Fibroblast of the aortic adventitia (primary cell): ENCODE measurements at regions not wholly inside any gene's neighbourhood (a gene's known extent, or its start where the extent isn't known, plus 50 kb on each side); places are given as distances from the start of the nearest gene placed in this dataset.
A peak's percentile ranks its signal among the peaks of the same experiment; 100 is the strongest.
"Not testable (repeated sequence)": the region's sequence is repeated elsewhere in the genome, so short reads cannot be mapped to it uniquely, and the experiment has no call there.

ENCODE experiments used
- DNase-seq: peaks from one replicate; pipeline ENCODE4 v3.0.0-alpha.2; 2010; ENCODE audit warnings: low read depth
- H3K4me3 ChIP-seq: 2 replicates; pipeline ENCODE4 v1.5.1; 2011; ENCODE audit warnings: low read depth, mild to moderate bottlenecking, control low read depth, low read length, moderate library complexity
- TF ChIP-seq, protein P1 (sequence below): IDR thresholded peaks from 2 replicates; pipeline ENCODE4 v1.5.1; 2011; ENCODE audit warnings: mild to moderate bottlenecking, low read length, control low read depth, inconsistent platforms; ENCODE audit not compliant: insufficient read depth

DNA sequence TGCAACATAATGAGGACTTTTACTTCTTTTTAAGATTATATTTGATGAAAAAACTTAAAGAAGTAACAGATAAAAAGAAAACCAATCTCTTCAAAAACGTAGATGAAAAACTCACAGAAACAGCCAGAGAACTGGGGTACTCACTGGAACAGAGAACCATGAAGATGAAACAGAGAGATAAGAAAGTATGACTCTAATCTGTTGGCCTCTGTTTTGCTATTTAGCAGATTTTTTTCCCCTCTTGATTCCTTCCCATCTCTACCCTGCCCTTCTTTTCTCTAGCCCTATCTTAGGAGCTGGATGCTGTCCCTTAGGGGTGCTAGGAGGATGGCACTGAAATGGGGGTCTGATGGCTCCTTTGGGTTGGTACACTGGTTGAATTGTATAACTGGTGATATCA lies 97.5 kb upstream of the FREM1 start:
- H3K4me3 ChIP-seq = no peak overlapping the region
- DNase-seq = no peak
- TF ChIP-seq, protein P1, sequence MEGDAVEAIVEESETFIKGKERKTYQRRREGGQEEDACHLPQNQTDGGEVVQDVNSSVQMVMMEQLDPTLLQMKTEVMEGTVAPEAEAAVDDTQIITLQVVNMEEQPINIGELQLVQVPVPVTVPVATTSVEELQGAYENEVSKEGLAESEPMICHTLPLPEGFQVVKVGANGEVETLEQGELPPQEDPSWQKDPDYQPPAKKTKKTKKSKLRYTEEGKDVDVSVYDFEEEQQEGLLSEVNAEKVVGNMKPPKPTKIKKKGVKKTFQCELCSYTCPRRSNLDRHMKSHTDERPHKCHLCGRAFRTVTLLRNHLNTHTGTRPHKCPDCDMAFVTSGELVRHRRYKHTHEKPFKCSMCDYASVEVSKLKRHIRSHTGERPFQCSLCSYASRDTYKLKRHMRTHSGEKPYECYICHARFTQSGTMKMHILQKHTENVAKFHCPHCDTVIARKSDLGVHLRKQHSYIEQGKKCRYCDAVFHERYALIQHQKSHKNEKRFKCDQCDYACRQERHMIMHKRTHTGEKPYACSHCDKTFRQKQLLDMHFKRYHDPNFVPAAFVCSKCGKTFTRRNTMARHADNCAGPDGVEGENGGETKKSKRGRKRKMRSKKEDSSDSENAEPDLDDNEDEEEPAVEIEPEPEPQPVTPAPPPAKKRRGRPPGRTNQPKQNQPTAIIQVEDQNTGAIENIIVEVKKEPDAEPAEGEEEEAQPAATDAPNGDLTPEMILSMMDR = no peak

DNA sequence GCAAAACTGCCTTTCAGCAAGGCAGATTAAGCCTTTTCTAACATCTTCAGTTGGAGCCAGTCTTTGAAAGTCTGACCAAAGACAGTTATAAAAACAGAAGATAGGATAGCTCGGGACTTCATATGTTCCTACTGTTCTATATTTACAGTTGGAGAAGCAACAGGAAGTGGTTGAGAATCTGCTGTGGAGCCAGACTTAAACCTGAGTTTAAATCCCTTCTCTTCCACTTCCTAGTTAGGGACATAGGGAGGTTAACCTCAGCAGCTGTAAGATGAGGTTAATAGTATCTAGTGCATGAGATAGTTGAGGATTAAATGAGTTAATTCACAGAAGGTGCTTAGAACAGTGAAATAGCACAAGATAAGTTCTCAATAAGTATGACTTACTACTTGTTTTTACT lies 84.5 kb upstream of the FREM1 start:
- no peak for DNase-seq
- TF ChIP-seq, protein P1 = no peak

DNA sequence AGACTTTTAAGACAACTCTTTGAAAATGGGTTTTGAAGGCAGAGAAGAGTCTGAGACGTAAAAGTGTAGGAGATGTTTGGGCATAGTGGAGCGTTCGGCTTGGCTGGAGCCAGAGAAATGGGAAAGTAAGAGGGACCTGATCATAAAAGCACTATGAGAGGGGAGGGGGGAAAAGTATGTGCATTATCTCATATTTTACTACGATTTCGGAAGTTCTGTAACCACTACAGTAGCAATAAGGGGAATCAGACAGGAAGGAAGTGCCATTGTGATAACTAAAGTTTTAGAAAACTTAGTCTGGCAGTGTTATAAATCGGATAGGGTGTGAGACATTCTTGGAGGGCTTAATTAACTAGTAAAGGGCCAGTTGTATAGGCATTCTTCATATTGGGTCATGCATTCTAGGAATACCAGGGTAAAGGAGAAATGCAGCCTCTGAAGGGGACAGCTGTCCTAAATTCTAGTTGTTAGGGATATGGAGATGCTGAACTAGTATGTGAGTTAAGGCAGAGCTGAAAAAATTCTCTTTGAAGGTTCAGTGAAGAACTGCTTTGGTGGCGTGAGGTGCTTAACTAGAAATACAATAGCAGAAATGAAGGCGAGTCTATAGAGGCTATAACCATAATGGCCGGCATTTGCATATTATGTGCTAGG lies 83.8 kb upstream of the FREM1 start:
- H3K4me3 ChIP-seq = peak overlapping the region; percentile 66
- DNase-seq = no peak
- TF ChIP-seq, protein P1 = no peak

More for the DNA sequence above, 84.5 kb upstream of the FREM1 start:
- no peak overlapping the region for H3K4me3 ChIP-seq

DNA sequence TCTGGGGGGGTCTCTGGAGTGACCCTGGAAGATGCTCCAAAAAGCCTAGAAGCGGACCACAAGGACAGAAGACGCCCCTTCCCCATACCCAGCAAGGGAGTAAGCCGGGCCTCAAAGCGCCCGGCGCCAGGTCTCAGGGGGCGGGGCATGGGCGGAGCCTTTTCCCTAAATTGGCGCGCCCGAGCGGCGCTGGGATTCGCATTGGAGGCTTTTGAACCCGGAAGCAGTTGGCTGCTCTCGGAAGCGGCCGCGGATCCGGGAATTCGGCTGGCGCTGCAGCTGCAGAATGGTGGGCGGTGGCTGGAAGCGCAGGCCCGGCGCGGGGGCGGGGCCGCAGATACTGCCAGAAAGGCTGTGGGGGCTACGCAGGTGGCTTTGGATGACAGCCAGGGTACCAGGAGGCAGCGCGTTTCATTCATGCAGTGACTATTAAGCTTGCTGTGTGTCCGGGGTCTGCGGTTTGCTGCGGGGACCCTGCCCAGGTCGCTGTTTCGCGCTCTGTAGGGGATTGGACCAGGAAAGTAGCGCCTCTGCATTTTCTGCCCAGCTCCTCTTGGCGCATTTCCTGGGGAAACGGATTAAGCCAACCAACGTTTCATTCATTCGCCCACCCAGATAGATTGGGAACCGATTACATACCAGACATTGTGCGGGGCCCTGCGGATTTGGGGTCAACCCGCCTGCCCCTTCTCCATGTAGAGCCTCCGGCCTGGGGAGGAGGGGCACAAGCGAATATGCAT lies 83.0 kb upstream of the FREM1 start:
- H3K4me3 ChIP-seq = peak overlapping the region; percentile 66
- TF ChIP-seq, protein P1 = no peak
- peak; percentile 74 for DNase-seq

DNA sequence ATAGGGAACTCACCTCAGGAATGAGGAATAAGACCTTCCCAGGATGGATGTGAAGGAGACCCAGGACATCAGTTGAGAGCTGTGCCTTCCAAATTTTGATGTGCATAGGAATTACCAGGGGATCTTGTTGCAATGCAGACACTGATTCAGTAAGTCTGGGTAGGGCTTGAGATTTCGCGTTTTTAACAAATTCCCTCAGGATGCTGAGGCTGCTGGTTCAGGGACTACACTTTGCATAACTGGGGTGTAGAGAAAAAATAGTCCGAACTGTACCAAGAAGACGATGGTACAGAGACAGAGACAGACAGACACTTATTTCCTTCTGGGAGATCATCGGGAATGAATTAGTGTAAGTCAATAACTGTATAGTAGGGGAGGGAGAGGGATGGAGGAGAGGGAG lies 82.3 kb upstream of the FREM1 start:
- DNase-seq = peak; percentile 2
- TF ChIP-seq, protein P1 = no peak
- H3K4me3 ChIP-seq = peak overlapping the region; percentile 66

DNA sequence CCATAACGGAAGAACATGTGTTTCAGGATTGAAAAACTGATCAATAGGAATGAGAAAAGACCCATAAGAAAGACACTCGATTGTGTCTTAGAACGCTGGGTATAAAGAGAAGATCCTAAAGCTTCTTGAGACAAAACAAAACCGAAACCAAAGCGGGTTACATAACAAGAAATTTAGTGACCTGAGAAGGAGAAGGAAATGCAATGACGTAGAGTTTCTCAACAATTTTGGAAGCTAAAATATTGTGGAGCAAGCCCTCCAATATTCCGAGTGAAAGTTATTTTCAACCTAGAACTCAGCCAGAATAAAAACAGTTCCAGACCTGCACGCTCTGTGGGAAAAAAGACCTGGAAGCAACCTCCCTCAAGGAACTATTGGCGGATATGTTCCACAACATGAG lies 81.9 kb upstream of the FREM1 start:
- peak overlapping the region; percentile 37 for H3K4me3 ChIP-seq

DNA sequence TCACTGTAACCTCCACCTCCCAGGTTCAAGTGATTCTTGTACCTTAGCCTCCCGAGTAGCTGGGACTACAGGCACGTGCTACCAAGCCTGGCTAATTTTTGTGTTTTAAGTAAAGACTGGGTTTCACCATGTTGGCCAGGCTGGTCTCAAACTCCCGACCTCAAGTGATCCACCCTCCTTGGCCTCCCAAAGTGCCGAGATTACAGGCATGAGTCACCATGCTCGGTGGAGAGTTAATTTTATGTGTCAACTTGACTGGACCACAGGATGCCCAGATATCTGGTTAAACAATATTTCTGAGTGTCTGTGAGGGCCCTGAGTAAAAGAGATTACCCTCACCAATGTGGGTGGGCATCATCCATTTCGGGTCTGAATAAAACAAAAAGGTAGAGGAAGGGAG lies 80.4 kb upstream of the FREM1 start:
- not testable (repeated sequence) for H3K4me3 ChIP-seq, DNase-seq

More for the DNA sequence above, 81.9 kb upstream of the FREM1 start:
- peak; percentile 25 for DNase-seq
- TF ChIP-seq, protein P1 = no peak
